Omental fat pad (tissue), 3 donors: ENCODE measurements at regions not wholly inside any gene's neighbourhood (a gene's known extent, or its start where the extent isn't known, plus 50 kb on each side); places are given as distances from the start of the nearest gene placed in this dataset.

ENCODE experiments used
- ATAC-seq: fragments of 150-250 bp; one replicate; pipeline ENCODE4 v1.9.1; 2016; ENCODE audit warnings: mild to moderate bottlenecking, moderate library complexity; ENCODE audit not compliant: low FRiP score
- DNase-seq: peaks from one replicate; pipeline ENCODE4 v3.0.0-alpha.2; 2019; ENCODE audit warnings: low spot score
- TF ChIP-seq, protein P1 (sequence below), 3 donors: fragments of 450-650 bp; IDR thresholded peaks; one replicate each; pipeline ENCODE4 v1.5.1; 2016 to 2017; ENCODE audit warnings: antibody characterized with exemption in 3 of 3, mild to moderate bottlenecking in 3 of 3, moderate library complexity in 2 of 3

DNA sequence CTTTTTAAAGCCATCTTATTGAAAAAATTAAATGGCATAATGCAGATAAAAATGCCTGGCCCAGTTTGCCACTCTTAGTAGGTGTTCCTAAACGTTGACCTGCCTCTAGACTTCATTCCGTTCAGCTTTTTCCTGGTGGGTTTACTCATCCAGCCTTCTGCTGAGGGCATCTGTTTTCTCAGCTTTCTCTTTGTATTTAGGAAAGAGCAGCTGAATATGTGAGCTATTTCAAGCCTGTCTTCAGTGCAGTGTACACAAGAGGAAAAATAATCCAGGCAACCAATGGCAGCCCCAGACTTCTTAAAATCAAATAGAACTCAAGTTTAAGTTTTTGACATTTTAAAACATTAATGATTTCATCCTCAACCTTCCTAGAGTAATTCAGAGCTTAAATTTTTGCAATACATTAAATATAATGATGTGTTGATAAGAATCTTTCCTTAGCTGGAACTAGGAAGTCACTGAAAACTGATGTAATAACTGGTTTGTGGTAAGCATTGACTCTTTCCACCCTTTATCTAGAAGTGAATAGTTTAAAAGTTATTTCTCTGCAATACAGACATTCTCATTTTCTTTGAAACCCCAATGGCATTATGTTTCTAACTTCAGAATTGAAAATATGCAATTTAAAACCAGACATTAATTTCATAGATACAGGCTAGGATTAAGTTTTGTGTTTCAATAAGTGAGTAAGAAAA lies 165.4 kb downstream of the AASDHPPT start:
- DNase-seq, result no peak
- TF ChIP-seq, protein P1, sequence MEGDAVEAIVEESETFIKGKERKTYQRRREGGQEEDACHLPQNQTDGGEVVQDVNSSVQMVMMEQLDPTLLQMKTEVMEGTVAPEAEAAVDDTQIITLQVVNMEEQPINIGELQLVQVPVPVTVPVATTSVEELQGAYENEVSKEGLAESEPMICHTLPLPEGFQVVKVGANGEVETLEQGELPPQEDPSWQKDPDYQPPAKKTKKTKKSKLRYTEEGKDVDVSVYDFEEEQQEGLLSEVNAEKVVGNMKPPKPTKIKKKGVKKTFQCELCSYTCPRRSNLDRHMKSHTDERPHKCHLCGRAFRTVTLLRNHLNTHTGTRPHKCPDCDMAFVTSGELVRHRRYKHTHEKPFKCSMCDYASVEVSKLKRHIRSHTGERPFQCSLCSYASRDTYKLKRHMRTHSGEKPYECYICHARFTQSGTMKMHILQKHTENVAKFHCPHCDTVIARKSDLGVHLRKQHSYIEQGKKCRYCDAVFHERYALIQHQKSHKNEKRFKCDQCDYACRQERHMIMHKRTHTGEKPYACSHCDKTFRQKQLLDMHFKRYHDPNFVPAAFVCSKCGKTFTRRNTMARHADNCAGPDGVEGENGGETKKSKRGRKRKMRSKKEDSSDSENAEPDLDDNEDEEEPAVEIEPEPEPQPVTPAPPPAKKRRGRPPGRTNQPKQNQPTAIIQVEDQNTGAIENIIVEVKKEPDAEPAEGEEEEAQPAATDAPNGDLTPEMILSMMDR (IDR thresholded peaks at IDR 0.05), result no peak

DNA sequence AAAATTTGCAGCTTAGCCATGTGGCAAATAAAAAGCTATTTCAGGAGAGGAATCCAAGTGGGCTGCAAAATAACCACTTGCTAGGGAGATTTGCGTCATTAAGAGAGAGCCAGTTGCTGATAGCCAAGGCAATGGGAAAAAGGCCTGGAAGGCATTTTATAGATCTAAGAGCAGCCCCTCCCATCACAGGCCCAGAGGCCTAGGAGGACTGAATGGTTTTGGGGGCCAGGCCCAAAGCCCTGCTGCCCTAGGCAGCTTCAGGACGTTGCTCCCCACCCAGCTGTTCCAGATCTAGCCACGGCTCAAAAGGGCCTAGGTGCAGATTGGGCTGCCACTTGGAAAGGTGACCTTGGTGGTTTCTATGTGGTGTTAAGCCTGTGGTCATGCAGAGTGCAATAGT lies 169.0 kb downstream of the AASDHPPT start:
- DNase-seq, result no peak
- TF ChIP-seq, protein P1 (IDR thresholded peaks at IDR 0.05), result no peak
- ATAC-seq, result no peak

More for the DNA sequence above, 165.4 kb downstream of the AASDHPPT start:
- ATAC-seq, result no peak

DNA sequence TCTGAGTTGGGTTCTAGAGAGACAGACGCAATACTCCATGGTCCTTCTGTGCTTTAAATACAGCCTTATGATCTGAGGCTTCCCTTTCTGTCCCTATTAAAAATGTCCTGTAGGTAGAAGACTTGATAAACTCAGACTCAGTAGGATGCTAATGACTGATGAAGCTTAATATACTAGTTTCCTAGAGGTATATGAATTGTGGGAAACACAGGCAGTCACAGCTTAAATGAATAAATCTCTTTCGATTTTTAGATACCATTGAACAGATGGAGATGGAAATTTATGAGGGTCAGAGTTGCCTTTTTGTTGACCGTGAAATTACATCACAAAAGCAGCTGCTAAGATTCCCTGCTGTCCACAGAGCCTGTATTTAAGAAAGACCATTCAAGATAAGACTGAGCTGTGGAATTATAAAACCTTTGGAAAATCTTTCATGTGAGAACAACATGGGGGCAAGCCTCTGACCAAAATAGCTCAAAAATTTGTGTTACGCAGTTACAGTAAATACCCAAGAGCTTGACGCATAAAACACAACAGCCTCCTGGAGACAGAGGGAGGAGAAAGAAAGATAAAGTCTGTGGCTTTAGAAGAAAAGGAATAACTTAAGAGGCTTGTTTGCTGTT lies 172.3 kb downstream of the AASDHPPT start:
- no peak for ATAC-seq
- TF ChIP-seq, protein P1 (IDR thresholded peaks at IDR 0.05), result no peak
- no peak for DNase-seq

DNA sequence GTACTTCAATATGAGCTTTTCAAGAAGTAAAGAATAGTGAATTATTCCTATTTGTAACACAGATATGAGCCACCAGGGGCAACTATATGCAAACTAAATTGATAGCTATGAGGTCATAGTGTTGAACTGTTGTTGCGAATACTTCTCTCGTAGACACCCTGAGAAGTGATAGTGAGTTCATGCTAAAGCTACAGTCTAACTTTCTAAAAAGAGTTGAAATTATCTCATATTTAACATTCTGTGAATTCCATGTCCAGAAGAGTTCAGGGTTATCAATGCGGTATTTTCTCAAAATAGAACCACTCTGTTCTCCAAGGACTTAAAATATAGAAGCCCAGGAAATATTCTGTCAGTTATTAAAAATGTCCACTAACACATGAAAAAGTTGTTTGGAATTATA lies 185.4 kb downstream of the AASDHPPT start:
- DNase-seq (no peak), ATAC-seq (no peak)
- TF ChIP-seq, protein P1 (IDR thresholded peaks at IDR 0.05), result no peak

DNA sequence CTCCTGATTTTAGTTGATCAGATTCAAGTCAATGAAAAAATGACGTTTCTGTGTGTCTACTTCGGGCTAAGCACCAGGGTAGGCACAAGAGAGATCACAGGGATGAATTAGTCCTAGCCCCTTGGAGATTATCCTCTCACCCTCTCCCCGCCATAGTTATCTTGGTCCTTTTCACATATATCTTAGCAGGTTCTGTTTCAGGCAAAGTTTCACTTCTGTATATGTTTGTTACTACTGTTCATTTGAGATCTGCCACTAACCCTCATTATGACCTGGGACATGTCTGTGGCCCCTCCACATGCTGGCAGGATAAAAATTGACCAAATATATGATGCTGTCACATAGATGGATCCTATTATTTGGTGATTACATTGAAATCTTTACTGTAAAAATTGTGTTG lies 186.1 kb downstream of the AASDHPPT start:
- DNase-seq (no peak), ATAC-seq (no peak)
- TF ChIP-seq, protein P1 (IDR thresholded peaks at IDR 0.05), result no peak

DNA sequence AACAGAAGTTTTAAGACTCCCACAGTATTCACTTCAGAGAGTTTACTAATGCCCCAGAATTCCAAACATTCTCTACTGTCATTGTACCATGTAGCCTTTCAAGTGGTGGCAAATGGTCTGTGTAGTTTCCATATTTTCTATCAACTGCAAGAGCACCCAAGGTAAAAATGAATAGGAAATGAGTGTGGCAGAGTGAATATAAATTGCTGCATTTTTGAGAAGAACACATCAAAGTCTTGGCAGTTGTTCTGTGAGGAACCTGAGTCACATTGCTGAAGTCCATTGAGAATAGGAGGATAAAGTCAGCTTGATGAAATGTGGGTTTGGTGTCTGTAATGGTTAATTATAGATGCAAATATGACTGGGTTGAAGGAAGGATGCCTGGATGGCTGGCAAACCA lies 193.6 kb downstream of the AASDHPPT start:
- TF ChIP-seq, protein P1 (IDR thresholded peaks at IDR 0.05), result no peak
- DNase-seq (no peak), ATAC-seq (no peak)

DNA sequence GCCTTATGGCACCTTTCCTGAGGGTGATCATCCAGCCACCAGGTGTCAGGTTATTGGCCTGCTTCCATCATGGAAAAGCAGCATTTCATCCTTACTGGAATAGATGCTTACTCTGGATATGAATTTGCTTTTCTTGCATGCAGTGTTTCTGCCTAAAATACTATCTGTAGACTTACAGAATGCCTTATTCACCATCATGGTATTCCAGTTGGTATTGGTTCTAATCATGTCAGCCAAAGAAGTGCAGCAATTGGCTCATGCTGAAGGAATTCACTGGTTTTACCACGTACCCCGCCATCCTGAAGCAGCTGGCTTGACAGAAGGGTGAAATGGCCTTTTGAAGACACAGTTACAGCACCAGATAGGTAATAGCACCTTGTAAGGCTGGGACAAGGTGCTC lies 194.2 kb downstream of the AASDHPPT start:
- DNase-seq (no peak), ATAC-seq (no peak)
- TF ChIP-seq, protein P1 (IDR thresholded peaks at IDR 0.05), result no peak
